GM13977 (cell line): ENCODE measurements at regions not wholly inside any gene's neighbourhood (a gene's known extent, or its start where the extent isn't known, plus 50 kb on each side); places are given as distances from the start of the nearest gene placed in this dataset.
A peak's percentile ranks its signal among the peaks of the same experiment; 100 is the strongest.

Experiments
- DNase-seq: peaks from one replicate; pipeline ENCODE4 v3.0.0; 2012; ENCODE audit warnings: low spot score
- in situ Hi-C: fragments of 300-500 bp; cut with MboI; formaldehyde crosslinking; loops from one replicate; pipeline ENCODE4 v1.12.0; 2022; ENCODE audit warnings: low sequenced_read_pairs, low pct_unique_long_range_greater_than_20kb, mixed read lengths, inconsistent platforms; ENCODE audit not compliant: unreplicated experiment
- TF ChIP-seq, protein P1 (sequence below): IDR thresholded peaks from 2 replicates; pipeline ENCODE4 v1.5.1; 2012; ENCODE audit warnings: mild to moderate bottlenecking, control low read depth; ENCODE audit not compliant: insufficient read depth; ENCODE audit errors: extremely low read depth, missing control alignments

DNA sequence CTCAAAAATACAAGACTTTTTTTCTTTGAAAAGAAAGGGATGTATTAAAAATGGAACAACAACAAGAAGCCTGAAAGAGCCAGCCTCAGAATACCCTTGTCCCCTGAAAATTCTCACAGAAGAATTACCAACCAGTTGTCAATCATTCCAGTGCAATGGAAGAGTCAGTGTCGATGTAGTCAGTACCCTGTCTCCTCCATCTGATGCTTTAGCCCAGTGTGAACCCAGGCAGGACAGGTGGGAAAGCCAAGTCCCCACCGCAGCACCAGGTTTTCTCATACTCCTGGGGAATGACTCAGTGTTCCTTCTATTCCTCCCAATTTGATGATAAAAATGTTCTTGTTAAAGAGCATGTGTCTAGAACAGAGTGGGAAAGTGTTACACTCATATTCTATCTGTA is 332.0 kb upstream of the CHAC2 start:
- TF ChIP-seq, protein P1, sequence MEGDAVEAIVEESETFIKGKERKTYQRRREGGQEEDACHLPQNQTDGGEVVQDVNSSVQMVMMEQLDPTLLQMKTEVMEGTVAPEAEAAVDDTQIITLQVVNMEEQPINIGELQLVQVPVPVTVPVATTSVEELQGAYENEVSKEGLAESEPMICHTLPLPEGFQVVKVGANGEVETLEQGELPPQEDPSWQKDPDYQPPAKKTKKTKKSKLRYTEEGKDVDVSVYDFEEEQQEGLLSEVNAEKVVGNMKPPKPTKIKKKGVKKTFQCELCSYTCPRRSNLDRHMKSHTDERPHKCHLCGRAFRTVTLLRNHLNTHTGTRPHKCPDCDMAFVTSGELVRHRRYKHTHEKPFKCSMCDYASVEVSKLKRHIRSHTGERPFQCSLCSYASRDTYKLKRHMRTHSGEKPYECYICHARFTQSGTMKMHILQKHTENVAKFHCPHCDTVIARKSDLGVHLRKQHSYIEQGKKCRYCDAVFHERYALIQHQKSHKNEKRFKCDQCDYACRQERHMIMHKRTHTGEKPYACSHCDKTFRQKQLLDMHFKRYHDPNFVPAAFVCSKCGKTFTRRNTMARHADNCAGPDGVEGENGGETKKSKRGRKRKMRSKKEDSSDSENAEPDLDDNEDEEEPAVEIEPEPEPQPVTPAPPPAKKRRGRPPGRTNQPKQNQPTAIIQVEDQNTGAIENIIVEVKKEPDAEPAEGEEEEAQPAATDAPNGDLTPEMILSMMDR: no peak
- no peak for DNase-seq
- in situ Hi-C loops: loop anchor here (25.0 kb wide), 1 partner anchor 277 kb away; no protein-coding TSS in a partner anchor

GRCh38 chr2:53434466-53434865 is 333.1 kb upstream of the CHAC2 start:
- TF ChIP-seq, protein P1: no peak
- in situ Hi-C loops: loop anchor here (25.0 kb wide), 1 partner anchor 278 kb away; no protein-coding TSS in a partner anchor
- no peak for DNase-seq

DNA sequence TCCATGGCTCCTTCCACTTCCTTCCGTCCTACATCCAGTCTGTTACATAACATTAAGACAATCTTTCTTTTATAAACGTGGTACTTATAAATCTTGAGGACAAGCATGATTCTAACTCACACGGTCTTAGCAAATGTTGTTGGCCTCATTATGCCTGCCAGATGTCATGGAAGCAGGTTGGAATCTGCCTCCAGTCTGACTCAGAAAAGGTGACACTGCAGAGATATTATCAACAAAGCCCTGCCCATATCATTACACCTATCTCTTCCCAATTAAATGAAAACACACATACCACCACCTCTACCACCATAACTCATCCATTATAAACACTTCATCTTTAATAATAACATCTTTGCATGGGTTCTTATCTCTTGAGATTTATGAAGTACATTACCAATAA is 334.7 kb upstream of the CHAC2 start:
- DNase-seq: no peak
- in situ Hi-C loops: loop anchor here (25.0 kb wide), 1 partner anchor 279 kb away; no protein-coding TSS in a partner anchor
- TF ChIP-seq, protein P1: no peak

GRCh38 chr2:53429901-53430300 is 337.7 kb upstream of the CHAC2 start:
- TF ChIP-seq, protein P1: no peak
- no peak for DNase-seq
- in situ Hi-C loops: loop anchor here (25.0 kb wide), 1 partner anchor 282 kb away; no protein-coding TSS in a partner anchor

- in situ Hi-C loops: loop anchor here (25.0 kb wide), 1 partner anchor 287 kb away; no protein-coding TSS in a partner anchor
- TF ChIP-seq, protein P1: no peak
- peak; percentile 6 for DNase-seq
Measured at GRCh38 chr2:53424902-53425301, 342.7 kb upstream of the CHAC2 start.

GRCh38 chr2:53423465-53423864 is 344.1 kb upstream of the CHAC2 start:
- in situ Hi-C loops: no loop called here
- DNase-seq: no peak
- TF ChIP-seq, protein P1: no peak
